ENCODE measurements at regions not wholly inside any gene's neighbourhood (a gene's known extent, or its start where the extent isn't known, plus 50 kb on each side); places are given as distances from the start of the nearest gene placed in this dataset.

DNA sequence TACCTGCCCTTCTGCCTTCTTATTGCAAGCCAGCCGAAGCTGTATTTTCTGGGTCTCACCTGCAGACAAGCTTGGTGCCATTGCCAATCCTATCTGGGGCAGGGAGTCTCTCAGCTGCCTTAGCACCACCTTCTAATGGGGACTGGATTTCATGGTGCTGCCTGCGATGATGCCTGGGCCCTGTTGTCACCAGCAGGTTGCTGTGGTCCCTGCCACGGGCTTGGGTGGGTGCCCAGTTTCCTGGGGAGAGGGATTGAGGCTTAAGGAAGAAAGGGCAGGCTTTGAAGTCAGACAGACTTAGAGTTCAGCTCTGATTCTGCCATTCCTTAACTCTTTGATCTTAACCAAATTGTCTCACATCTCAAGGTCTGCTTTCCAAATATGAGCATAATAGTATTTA lies 87.4 kb upstream of the CD96 start:
- intact Hi-C loops (cut with micrococcal nuclease; ENCODE audit: unreplicated experiment) (no loop called here), in situ Hi-C loops (cut with HindIII; ENCODE audit: low pct_unique_long_range_greater_than_20kb, low sequenced_read_pairs) (no loop called here)
- ChIA-PET CTCF (no interaction called here), POLR2A (interaction anchor here (0.7 kb wide), 1 partner anchor 10 kb away, joined by 3 read pairs; no protein-coding TSS in a partner anchor)
- Histone ChIP-seq H3K4me1 (ENCODE audit: control insufficient read depth, insufficient read depth, low read length) (no peaks in the 10 kb centered on the region), H3K27ac (ENCODE audit: low read length) (no peak overlapping the region), H3K4me3 (ENCODE audit: low read depth in 2 of 2, low read length in 2 of 2) (no peak overlapping the region), H3K36me3 (ENCODE audit: control insufficient read depth, insufficient read depth, low read length) (no peaks in the 10 kb centered on the region), H3K27me3 (ENCODE audit: control insufficient read depth, insufficient read depth, low read length) (no peaks in the 10 kb centered on the region), H3K9me3 (ENCODE audit: control insufficient read depth, insufficient read depth, low read depth, low read length) (peaks cover 3% of the 10 kb centered on the region; the same call in 1 of the 2 replicates)
- TF ChIP-seq POLR2AphosphoS5 (IDR thresholded peaks at IDR 0.05; ENCODE audit: low read depth, low read length) = no peak
- TF ChIP-seq TCF7L2 (IDR thresholded peaks at IDR 0.05; ENCODE audit: low read depth, low read length) = no peak
- TF ChIP-seq, protein P1, sequence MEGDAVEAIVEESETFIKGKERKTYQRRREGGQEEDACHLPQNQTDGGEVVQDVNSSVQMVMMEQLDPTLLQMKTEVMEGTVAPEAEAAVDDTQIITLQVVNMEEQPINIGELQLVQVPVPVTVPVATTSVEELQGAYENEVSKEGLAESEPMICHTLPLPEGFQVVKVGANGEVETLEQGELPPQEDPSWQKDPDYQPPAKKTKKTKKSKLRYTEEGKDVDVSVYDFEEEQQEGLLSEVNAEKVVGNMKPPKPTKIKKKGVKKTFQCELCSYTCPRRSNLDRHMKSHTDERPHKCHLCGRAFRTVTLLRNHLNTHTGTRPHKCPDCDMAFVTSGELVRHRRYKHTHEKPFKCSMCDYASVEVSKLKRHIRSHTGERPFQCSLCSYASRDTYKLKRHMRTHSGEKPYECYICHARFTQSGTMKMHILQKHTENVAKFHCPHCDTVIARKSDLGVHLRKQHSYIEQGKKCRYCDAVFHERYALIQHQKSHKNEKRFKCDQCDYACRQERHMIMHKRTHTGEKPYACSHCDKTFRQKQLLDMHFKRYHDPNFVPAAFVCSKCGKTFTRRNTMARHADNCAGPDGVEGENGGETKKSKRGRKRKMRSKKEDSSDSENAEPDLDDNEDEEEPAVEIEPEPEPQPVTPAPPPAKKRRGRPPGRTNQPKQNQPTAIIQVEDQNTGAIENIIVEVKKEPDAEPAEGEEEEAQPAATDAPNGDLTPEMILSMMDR (IDR thresholded peaks at IDR 0.05) = no peak
- TF ChIP-seq, protein P2, sequence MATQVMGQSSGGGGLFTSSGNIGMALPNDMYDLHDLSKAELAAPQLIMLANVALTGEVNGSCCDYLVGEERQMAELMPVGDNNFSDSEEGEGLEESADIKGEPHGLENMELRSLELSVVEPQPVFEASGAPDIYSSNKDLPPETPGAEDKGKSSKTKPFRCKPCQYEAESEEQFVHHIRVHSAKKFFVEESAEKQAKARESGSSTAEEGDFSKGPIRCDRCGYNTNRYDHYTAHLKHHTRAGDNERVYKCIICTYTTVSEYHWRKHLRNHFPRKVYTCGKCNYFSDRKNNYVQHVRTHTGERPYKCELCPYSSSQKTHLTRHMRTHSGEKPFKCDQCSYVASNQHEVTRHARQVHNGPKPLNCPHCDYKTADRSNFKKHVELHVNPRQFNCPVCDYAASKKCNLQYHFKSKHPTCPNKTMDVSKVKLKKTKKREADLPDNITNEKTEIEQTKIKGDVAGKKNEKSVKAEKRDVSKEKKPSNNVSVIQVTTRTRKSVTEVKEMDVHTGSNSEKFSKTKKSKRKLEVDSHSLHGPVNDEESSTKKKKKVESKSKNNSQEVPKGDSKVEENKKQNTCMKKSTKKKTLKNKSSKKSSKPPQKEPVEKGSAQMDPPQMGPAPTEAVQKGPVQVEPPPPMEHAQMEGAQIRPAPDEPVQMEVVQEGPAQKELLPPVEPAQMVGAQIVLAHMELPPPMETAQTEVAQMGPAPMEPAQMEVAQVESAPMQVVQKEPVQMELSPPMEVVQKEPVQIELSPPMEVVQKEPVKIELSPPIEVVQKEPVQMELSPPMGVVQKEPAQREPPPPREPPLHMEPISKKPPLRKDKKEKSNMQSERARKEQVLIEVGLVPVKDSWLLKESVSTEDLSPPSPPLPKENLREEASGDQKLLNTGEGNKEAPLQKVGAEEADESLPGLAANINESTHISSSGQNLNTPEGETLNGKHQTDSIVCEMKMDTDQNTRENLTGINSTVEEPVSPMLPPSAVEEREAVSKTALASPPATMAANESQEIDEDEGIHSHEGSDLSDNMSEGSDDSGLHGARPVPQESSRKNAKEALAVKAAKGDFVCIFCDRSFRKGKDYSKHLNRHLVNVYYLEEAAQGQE (IDR thresholded peaks at IDR 0.05; ENCODE audit: insufficient read depth in 1 of 2, low read depth in 2 of 2, low read length in 1 of 2) = no peak
- TF ChIP-seq SIN3A (IDR thresholded peaks at IDR 0.05; ENCODE audit: borderline replicate concordance, insufficient read depth, low read depth, low read length) = no peak
- DNase-seq (ENCODE audit: low read depth, low spot score) (no peak), ATAC-seq (no peak)
- BruUV-seq (replicated peaks) = no TSS peak

DNA sequence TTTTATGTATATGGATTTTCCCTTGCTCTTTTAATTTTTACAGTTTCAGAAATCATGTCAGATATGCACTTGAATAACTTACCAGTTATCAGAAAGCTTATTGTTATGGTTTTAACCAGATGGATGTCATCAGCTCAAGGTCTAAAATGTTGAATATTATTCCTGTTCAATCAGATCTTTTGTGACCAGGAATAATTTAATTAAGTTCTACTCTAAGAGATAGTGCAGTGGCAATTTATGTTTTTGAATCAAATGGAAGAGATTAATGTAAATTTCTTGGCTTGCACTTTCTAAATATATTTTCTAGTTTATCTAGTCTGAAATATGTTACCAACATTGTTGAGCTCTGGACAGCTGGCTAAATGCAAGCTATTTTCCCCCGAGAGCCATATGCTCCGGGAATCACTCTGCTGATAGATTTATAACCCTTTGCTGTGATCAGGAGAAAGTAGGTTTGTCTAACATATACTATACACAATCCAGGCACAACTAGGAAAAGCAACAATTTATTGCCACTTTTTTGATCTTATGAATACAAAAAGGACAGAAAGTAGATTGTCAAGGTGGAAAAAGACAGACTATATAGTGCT lies 76.8 kb upstream of the CD96 start:
- no peak for DNase-seq (ENCODE audit: low read depth, low spot score)
- TF ChIP-seq, protein P2 (IDR thresholded peaks at IDR 0.05; ENCODE audit: insufficient read depth in 1 of 2, low read depth in 2 of 2, low read length in 1 of 2) = no peak
- no peak for TF ChIP-seq TCF7L2 (IDR thresholded peaks at IDR 0.05; ENCODE audit: low read depth, low read length)
- TF ChIP-seq, protein P1 (IDR thresholded peaks at IDR 0.05) = no peak
- no peak for TF ChIP-seq POLR2AphosphoS5 (IDR thresholded peaks at IDR 0.05; ENCODE audit: low read depth, low read length)
- no peak for TF ChIP-seq SIN3A (IDR thresholded peaks at IDR 0.05; ENCODE audit: borderline replicate concordance, insufficient read depth, low read depth, low read length)
- ChIA-PET POLR2A (no interaction called here), CTCF (no interaction called here)
- intact Hi-C loops (cut with micrococcal nuclease; ENCODE audit: unreplicated experiment) = no loop called here
- Histone ChIP-seq H3K9me3 (ENCODE audit: control insufficient read depth, insufficient read depth, low read depth, low read length) (no peaks in the 10 kb centered on the region), H3K27ac (ENCODE audit: low read length) (no peak overlapping the region), H3K4me3 (ENCODE audit: low read depth in 2 of 2, low read length in 2 of 2) (no peak overlapping the region), H3K36me3 (ENCODE audit: control insufficient read depth, insufficient read depth, low read length) (no peaks in the 10 kb centered on the region), H3K4me1 (ENCODE audit: control insufficient read depth, insufficient read depth, low read length) (no peaks in the 10 kb centered on the region), H3K27me3 (ENCODE audit: control insufficient read depth, insufficient read depth, low read length) (no peaks in the 10 kb centered on the region)
- no peak for ATAC-seq
- no TSS peak for BruUV-seq (replicated peaks)
- in situ Hi-C loops (cut with HindIII; ENCODE audit: low pct_unique_long_range_greater_than_20kb, low sequenced_read_pairs) = no loop called here

Data from Panc1 (cell line).